ENCODE measurements at regions not wholly inside any gene's neighbourhood (a gene's known extent, or its start where the extent isn't known, plus 50 kb on each side); places are given as distances from the start of the nearest gene placed in this dataset.

GRCh38 chr2:118519511-118519910 lies 327.9 kb downstream of the EN1 start:
- TF ChIP-seq CTCF (IDR thresholded peaks at IDR 0.05) (no peak), POLR2AphosphoS5 (IDR thresholded peaks at IDR 0.05) (no peak)

All from esophagus muscularis mucosa (tissue), 3 donors.